Mesenchymal stem cell (in vitro differentiated cells and primary cell): ENCODE measurements at regions not wholly inside any gene's neighbourhood (a gene's known extent, or its start where the extent isn't known, plus 50 kb on each side); places are given as distances from the start of the nearest gene placed in this dataset.

Experiments used
- DNase-seq: peaks from one replicate; pipeline ENCODE4 v3.0.0-alpha.2; 2013
- H2AFZ ChIP-seq: one replicate; pipeline ENCODE4 v1.6.1; 2013; ENCODE audit warnings: low read depth, mild to moderate bottlenecking, control low read depth, inconsistent platforms, low read length, moderate library complexity
- H2AK5ac ChIP-seq: 2 replicates; pipeline ENCODE4 v1.6.1; 2013; ENCODE audit warnings: low read length, moderate library complexity, mild to moderate bottlenecking, inconsistent platforms; ENCODE audit not compliant: severe bottlenecking
- H2BK120ac ChIP-seq: one replicate; pipeline ENCODE4 v1.6.1; 2013; ENCODE audit warnings: low read depth, mild to moderate bottlenecking, inconsistent platforms, low read length, moderate library complexity
- H2BK12ac ChIP-seq, 2 experiments: one replicate each; pipeline ENCODE4 v1.6.1; 2013; ENCODE audit warnings: inconsistent platforms in 2 of 2, low read length in 2 of 2, mild to moderate bottlenecking in 2 of 2, moderate library complexity in 2 of 2, control low read depth in 1 of 2
- H2BK15ac ChIP-seq: one replicate; pipeline ENCODE4 v1.6.1; 2013; ENCODE audit warnings: mild to moderate bottlenecking, low read depth, inconsistent platforms; ENCODE audit not compliant: poor library complexity, severe bottlenecking
- H2BK5ac ChIP-seq: 2 replicates; pipeline ENCODE4 v1.6.1; 2013; ENCODE audit warnings: low read depth, mild to moderate bottlenecking, low read length, control low read depth, inconsistent platforms; ENCODE audit not compliant: poor library complexity, severe bottlenecking
- H3K14ac ChIP-seq, 2 experiments: one replicate each; pipeline ENCODE4 v1.6.1; 2013; ENCODE audit warnings: inconsistent platforms in 2 of 2, low read length in 2 of 2, control low read depth in 1 of 2, mild to moderate bottlenecking in 1 of 2, moderate library complexity in 1 of 2
- H3K18ac ChIP-seq, 2 experiments: one replicate each; pipeline ENCODE4 v1.6.1; 2013; ENCODE audit warnings: inconsistent platforms in 2 of 2, low read length in 2 of 2, control low read depth in 1 of 2, low read depth in 1 of 2, mild to moderate bottlenecking in 1 of 2
- H3K23ac ChIP-seq, 2 experiments: one replicate each; pipeline ENCODE4 v1.6.1; 2013; ENCODE audit warnings: inconsistent platforms in 2 of 2, low read length in 2 of 2, mild to moderate bottlenecking in 2 of 2, moderate library complexity in 2 of 2, control low read depth in 1 of 2
- H3K27ac ChIP-seq: 2 replicates; pipeline ENCODE4 v1.5.1; 2013; ENCODE audit warnings: mild to moderate bottlenecking, moderate library complexity, low read length, control low read depth, inconsistent platforms; ENCODE audit not compliant: poor library complexity, severe bottlenecking
- H3K27me3 ChIP-seq, 2 experiments: 2 replicates each; pipeline versions ENCODE4 v1.6.1 to v1.7.0; 2013; ENCODE audit warnings: low read length in 2 of 2, mild to moderate bottlenecking in 2 of 2, moderate library complexity in 2 of 2, control low read depth in 1 of 2, inconsistent platforms in 1 of 2; ENCODE audit not compliant: control insufficient read depth in 1 of 2, insufficient read depth in 1 of 2
- H3K36me3 ChIP-seq, 2 experiments: 2 replicates each; pipeline versions ENCODE4 v1.6.1 to v1.7.0; 2013; ENCODE audit warnings: low read length in 2 of 2, control low read depth in 1 of 2, inconsistent platforms in 1 of 2, low read depth in 1 of 2, mild to moderate bottlenecking in 1 of 2; ENCODE audit not compliant: insufficient read depth in 2 of 2, control insufficient read depth in 1 of 2
- H3K4ac ChIP-seq, 2 experiments: one replicate each; pipeline ENCODE4 v1.6.1; 2013; ENCODE audit warnings: inconsistent platforms in 2 of 2, low read length in 2 of 2, mild to moderate bottlenecking in 2 of 2, moderate library complexity in 2 of 2, control low read depth in 1 of 2, low read depth in 1 of 2
- H3K4me1 ChIP-seq: 2 replicates; pipeline ENCODE4 v1.6.1; 2013; ENCODE audit warnings: low read depth, low read length, control low read depth; ENCODE audit not compliant: control insufficient read depth, insufficient read depth
- H3K4me2 ChIP-seq: 2 replicates; pipeline ENCODE4 v1.6.1; 2013; ENCODE audit warnings: low read length, mild to moderate bottlenecking, inconsistent platforms; ENCODE audit not compliant: poor library complexity, severe bottlenecking
- H3K4me3 ChIP-seq, 2 experiments: 2 replicates each; pipeline versions ENCODE4 v1.5.1 to v1.7.0; 2013; ENCODE audit warnings: low read length in 2 of 2, mild to moderate bottlenecking in 2 of 2, control low read depth in 1 of 2, low read depth in 1 of 2; ENCODE audit not compliant: insufficient read depth in 1 of 2
- H3K79me1 ChIP-seq: replicated peaks from 2 replicates; pipeline ENCODE4 v1.6.1; 2013; ENCODE audit warnings: mild to moderate bottlenecking, control low read depth, low read length, inconsistent platforms; ENCODE audit not compliant: poor library complexity, severe bottlenecking
- H3K9ac ChIP-seq: 2 replicates; pipeline ENCODE4 v1.7.0; 2013; ENCODE audit warnings: mild to moderate bottlenecking, low read length, moderate library complexity
- H3K9me3 ChIP-seq: 2 replicates; pipeline ENCODE4 v1.7.0; 2013; ENCODE audit warnings: mild to moderate bottlenecking, low read length; ENCODE audit not compliant: control insufficient read depth
- H4K8ac ChIP-seq: one replicate; pipeline ENCODE4 v1.6.1; 2013; ENCODE audit warnings: inconsistent platforms, mild to moderate bottlenecking, low read length, moderate library complexity
- H4K91ac ChIP-seq: one replicate; pipeline ENCODE4 v1.6.1; 2013; ENCODE audit warnings: mild to moderate bottlenecking, low read length, inconsistent platforms
- WGBS: methylation state at CpG from one replicate; pipeline ENCODE4 v1.1.7; 2013; ENCODE audit warnings: mixed read lengths; 5-methylcytosine and 5-hydroxymethylcytosine counted together

DNA sequence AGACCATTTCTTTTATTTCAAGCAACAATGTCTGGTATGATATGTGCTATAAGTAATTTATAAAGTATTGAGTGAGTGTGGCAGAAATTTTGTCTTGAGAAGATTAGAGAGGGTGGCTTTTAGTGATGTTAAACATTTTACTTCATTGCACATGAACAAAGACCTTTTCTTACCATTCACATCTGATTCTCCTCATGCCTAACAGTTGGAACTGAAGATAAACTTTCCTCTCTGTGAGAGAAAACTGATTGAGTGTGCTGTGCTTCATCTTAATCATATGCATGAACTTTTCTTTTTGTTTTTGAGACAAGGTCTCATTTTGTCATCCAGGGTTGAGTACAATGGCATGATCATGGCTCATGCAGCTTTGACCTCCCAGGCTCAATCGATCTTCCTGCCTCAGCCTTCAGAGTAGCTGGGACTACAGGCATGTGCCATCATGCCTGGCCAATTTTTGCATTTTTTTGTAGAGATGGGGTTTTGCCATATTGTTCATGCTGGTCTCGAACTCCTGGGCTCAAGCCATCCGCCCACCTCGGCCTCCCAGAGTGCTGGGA is 377.7 kb upstream of the GOLIM4 start:
- H3K9me3 ChIP-seq: no peaks in the 10 kb centered on the region
- H3K4me2 ChIP-seq: no peak overlapping the region
- H3K23ac ChIP-seq: no peak overlapping the region
- H4K8ac ChIP-seq: no peak overlapping the region
- no peak overlapping the region for H2AK5ac ChIP-seq
- H3K4me1 ChIP-seq: no peaks in the 10 kb centered on the region
- no peaks in the 10 kb centered on the region for H3K36me3 ChIP-seq
- H3K79me1 ChIP-seq: no peaks in the 10 kb centered on the region
- 98% methylated on average over 2 of the region's 4 CpGs for WGBS
- no peak overlapping the region for H2AFZ ChIP-seq
- H3K4me3 ChIP-seq: no peak overlapping the region
- no peak overlapping the region for H3K18ac ChIP-seq
- no peak overlapping the region for H3K9ac ChIP-seq
- no peak for DNase-seq
- H3K27ac ChIP-seq: no peak overlapping the region
- no peaks in the 10 kb centered on the region for H3K27me3 ChIP-seq
- no peak overlapping the region for H2BK120ac ChIP-seq
- H3K14ac ChIP-seq: no peak overlapping the region
- H4K91ac ChIP-seq: no peak overlapping the region
- H2BK5ac ChIP-seq: no peak overlapping the region
- H2BK12ac ChIP-seq: no peak overlapping the region
- no peak overlapping the region for H2BK15ac ChIP-seq
- no peak overlapping the region for H3K4ac ChIP-seq

DNA sequence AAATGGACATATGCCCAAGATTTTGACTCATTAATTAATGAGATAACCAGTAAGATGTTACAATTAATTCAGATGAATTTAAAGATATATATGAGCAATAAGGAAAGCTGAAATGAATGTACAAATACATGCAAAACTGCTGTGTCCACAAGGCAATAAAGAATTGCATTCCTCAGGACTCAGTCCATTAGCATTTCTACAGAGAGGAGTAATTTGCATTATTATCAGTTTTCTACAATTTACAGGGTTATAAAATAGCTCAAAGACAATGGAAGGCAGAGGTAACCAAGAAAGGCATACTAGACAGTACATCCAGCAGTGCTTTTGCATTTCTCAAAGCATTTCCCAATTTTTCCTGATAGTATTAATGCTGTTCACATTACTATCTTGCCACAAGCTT is 377.1 kb upstream of the GOLIM4 start:
- Histone ChIP-seq H3K9me3 (no peaks in the 10 kb centered on the region), H3K4me2 (no peak overlapping the region), H3K14ac (no peak overlapping the region), H4K8ac (no peak overlapping the region), H3K36me3 (no peaks in the 10 kb centered on the region), H2BK5ac (no peak overlapping the region), H3K27ac (no peak overlapping the region), H4K91ac (no peak overlapping the region), H2BK120ac (no peak overlapping the region), H3K23ac (no peak overlapping the region), H3K9ac (no peak overlapping the region), H3K4me1 (no peaks in the 10 kb centered on the region), H2AK5ac (no peak overlapping the region), H2BK12ac (no peak overlapping the region), H2AFZ (no peak overlapping the region), H3K4ac (no peak overlapping the region), H2BK15ac (no peak overlapping the region), H3K79me1 (no peaks in the 10 kb centered on the region), H3K4me3 (no peak overlapping the region), H3K18ac (no peak overlapping the region), H3K27me3 (no peaks in the 10 kb centered on the region)
- DNase-seq: no peak

DNA sequence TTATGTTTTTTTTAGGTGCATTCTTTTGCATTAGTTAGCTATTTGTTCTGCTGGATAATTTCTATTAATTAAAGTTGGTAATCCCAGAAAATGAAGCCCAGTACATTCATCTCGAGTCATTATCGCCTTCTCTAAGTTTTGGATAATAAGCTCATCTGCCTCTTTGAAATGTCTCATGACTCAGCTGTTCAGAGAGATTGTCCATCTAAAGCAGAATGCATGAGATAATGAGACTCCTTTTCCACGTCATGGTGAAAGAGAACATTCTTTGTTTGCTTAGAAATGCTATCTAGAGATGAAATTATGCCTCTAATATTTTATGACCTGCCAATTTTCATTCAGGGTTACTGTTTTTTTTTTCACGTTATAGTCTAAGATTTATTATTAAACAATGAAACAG is 374.7 kb upstream of the GOLIM4 start:
- H3K9me3 ChIP-seq: no peaks in the 10 kb centered on the region
- H3K27me3 ChIP-seq: no peaks in the 10 kb centered on the region
- H3K23ac ChIP-seq: no peak overlapping the region
- no peak overlapping the region for H3K14ac ChIP-seq
- no peak overlapping the region for H2AFZ ChIP-seq
- H3K27ac ChIP-seq: no peak overlapping the region
- no peaks in the 10 kb centered on the region for H3K36me3 ChIP-seq
- no peak overlapping the region for H3K4ac ChIP-seq
- no peak overlapping the region for H3K18ac ChIP-seq
- H2AK5ac ChIP-seq: no peak overlapping the region
- peak; percentile 7 for DNase-seq
- no peak overlapping the region for H2BK15ac ChIP-seq
- H3K4me2 ChIP-seq: no peak overlapping the region
- H2BK5ac ChIP-seq: no peak overlapping the region
- no peak overlapping the region for H4K8ac ChIP-seq
- H3K4me1 ChIP-seq: no peaks in the 10 kb centered on the region
- H3K4me3 ChIP-seq: no peak overlapping the region
- H2BK12ac ChIP-seq: no peak overlapping the region
- 93% methylated on average over 2 of the region's 4 CpGs for WGBS
- H2BK120ac ChIP-seq: no peak overlapping the region
- no peak overlapping the region for H3K9ac ChIP-seq
- no peaks in the 10 kb centered on the region for H3K79me1 ChIP-seq
- H4K91ac ChIP-seq: no peak overlapping the region

GRCh38 chr3:168469436-168469835 is 373.7 kb upstream of the GOLIM4 start:
- no peak overlapping the region for H2BK120ac ChIP-seq
- H3K79me1 ChIP-seq: no peaks in the 10 kb centered on the region
- no peaks in the 10 kb centered on the region for H3K4me1 ChIP-seq
- no peak overlapping the region for H2BK15ac ChIP-seq
- H3K4me3 ChIP-seq: no peak overlapping the region
- no peak overlapping the region for H4K91ac ChIP-seq
- no peak overlapping the region for H2AFZ ChIP-seq
- no CpG with 5 or more reads among the region's 3 CpGs for WGBS
- no peak overlapping the region for H4K8ac ChIP-seq
- H3K27ac ChIP-seq: no peak overlapping the region
- H3K4me2 ChIP-seq: no peak overlapping the region
- no peaks in the 10 kb centered on the region for H3K27me3 ChIP-seq
- H3K18ac ChIP-seq: no peak overlapping the region
- no peak overlapping the region for H2BK12ac ChIP-seq
- no peak for DNase-seq
- no peak overlapping the region for H3K4ac ChIP-seq
- no peak overlapping the region for H2AK5ac ChIP-seq
- no peaks in the 10 kb centered on the region for H3K36me3 ChIP-seq
- H3K9me3 ChIP-seq: no peaks in the 10 kb centered on the region
- no peak overlapping the region for H3K14ac ChIP-seq
- H3K23ac ChIP-seq: no peak overlapping the region
- no peak overlapping the region for H3K9ac ChIP-seq
- no peak overlapping the region for H2BK5ac ChIP-seq
